K562 (cell line): ENCODE measurements at regions not wholly inside any gene's neighbourhood (a gene's known extent, or its start where the extent isn't known, plus 50 kb on each side); places are given as distances from the start of the nearest gene placed in this dataset.
A peak's percentile ranks its signal among the peaks of the same experiment; 100 is the strongest.

ENCODE experiments used
- ATAC-seq: fragments of 200-7000 bp; cut with Tn5 transposase; 3 replicates; pipeline ENCODE4 v1.9.1; 2020; ENCODE audit warnings: moderate library complexity
- BruUV-seq: library from RNA; stranded (reverse); fragments of 400-500 nt; replicated peaks from 2 replicates; lab custom pipeline; 2021; lab: Mats Ljungman, UMichigan
- CTCF ChIA-PET: fragments of 300-600 bp; formaldehyde crosslinking; extraction: SDS; loops from one replicate; lab custom pipeline; 2021; ENCODE audit warnings: low intra/inter-chr PET ratio; lab: Yijun Ruan, JAX
- POLR2A ChIA-PET: fragments of 300-600, 350-650 bp; sonication (Branson Sonifier 250); formaldehyde crosslinking; extraction: SDS; loops from one replicate; lab custom pipeline; 2021; ENCODE audit warnings: antibody characterized with exemption, inconsistent platforms; lab: Yijun Ruan, JAX
- DNase-seq, 4 experiments: peaks; one replicate each; pipeline versions ENCODE4 v3.0.0 to v3.0.0-alpha.2; 2011 to 2018; ENCODE audit warnings: low spot score in 3 of 4, mixed read lengths in 3 of 4; ENCODE audit errors: extremely low read depth in 1 of 4
- FAIRE-seq: peaks from 2 replicates; lab custom pipeline; 2011; peaks lifted over from hg19 to GRCh38; lab: Jason Lieb, UNC
- H2AFZ ChIP-seq: 2 replicates; pipeline ENCODE4 v1.6.0; 2011; ENCODE audit warnings: low read depth, low read length, control low read depth, inconsistent platforms
- H3K27ac ChIP-seq: fragments of 200-600 bp; 3 replicates; pipeline ENCODE4 v1.8.0; 2011; ENCODE audit warnings: low read depth, mild to moderate bottlenecking, control low read depth, inconsistent platforms, low read length, moderate library complexity, mixed read lengths; ENCODE audit errors: extremely low read depth
- H3K27me3 ChIP-seq, 2 experiments: fragments of 300-600 bp in 1 of 2; 2 replicates in 1 of 2; 3 replicates in 1 of 2; pipeline versions ENCODE4 v1.6.0 to v1.8.0; 2011; ENCODE audit warnings: inconsistent platforms in 2 of 2, low read length in 2 of 2, mild to moderate bottlenecking in 1 of 2, mixed read lengths in 1 of 2, moderate library complexity in 1 of 2; ENCODE audit not compliant: control insufficient read depth in 2 of 2, insufficient read depth in 2 of 2
- H3K36me3 ChIP-seq: fragments of 300-600 bp; 3 replicates; pipeline ENCODE4 v1.8.0; 2011; ENCODE audit warnings: mild to moderate bottlenecking, low read length, inconsistent platforms; ENCODE audit not compliant: control insufficient read depth, insufficient read depth
- H3K4me1 ChIP-seq, 2 experiments: fragments of 200-600 bp in 1 of 2; replicated peaks in 1 of 2; 2 replicates in 1 of 2; 3 replicates in 1 of 2; pipeline versions ENCODE4 v1.5.1 to v1.8.0; 2011; ENCODE audit warnings: inconsistent platforms in 2 of 2, low read length in 2 of 2, mild to moderate bottlenecking in 1 of 2, mixed read lengths in 1 of 2, moderate library complexity in 1 of 2; ENCODE audit not compliant: control insufficient read depth in 2 of 2, insufficient read depth in 2 of 2
- H3K4me2 ChIP-seq: 2 replicates; pipeline ENCODE4 v1.6.1; 2011; ENCODE audit warnings: low read length, control low read depth, inconsistent platforms, mixed read lengths; ENCODE audit not compliant: insufficient read depth
- H3K4me3 ChIP-seq: fragments of 200-600 bp; sonication (generic), shearing (Covaris generic); 2 replicates; pipeline ENCODE4 v1.5.1; 2016; ENCODE audit warnings: control low read depth, inconsistent platforms
- H3K79me2 ChIP-seq: fragments of 200-600 bp; 3 replicates; pipeline ENCODE4 v1.8.0; 2011; ENCODE audit warnings: low read length, inconsistent platforms; ENCODE audit not compliant: control insufficient read depth, insufficient read depth
- H3K9ac ChIP-seq, 2 experiments: 2 replicates each; pipeline versions ENCODE4 v1.6.0 to v1.6.1; 2011; ENCODE audit warnings: low read depth in 2 of 2, low read length in 2 of 2, control low read depth in 1 of 2, inconsistent platforms in 1 of 2, mild to moderate bottlenecking in 1 of 2, mixed read lengths in 1 of 2; ENCODE audit not compliant: insufficient read depth in 1 of 2
- H3K9me1 ChIP-seq: one replicate; pipeline ENCODE4 v1.6.0; 2011; ENCODE audit warnings: inconsistent platforms, mild to moderate bottlenecking, low read length, moderate library complexity; ENCODE audit not compliant: control insufficient read depth, insufficient read depth
- H3K9me3 ChIP-seq: replicated peaks from 2 replicates; pipeline ENCODE4 v1.5.1; 2011; ENCODE audit warnings: low read depth, low read length, inconsistent platforms; ENCODE audit not compliant: control insufficient read depth, insufficient read depth
- H4K20me1 ChIP-seq: replicated peaks from 2 replicates; pipeline ENCODE4 v1.6.1; 2011; ENCODE audit warnings: low read length, inconsistent platforms, mixed read lengths; ENCODE audit not compliant: control insufficient read depth, insufficient read depth
- C11orf30 ChIP-seq: fragments of 450-650 bp; IDR thresholded peaks from 2 replicates; pipeline ENCODE4 v1.6.1; 2016; ENCODE audit warnings: low read depth, mild to moderate bottlenecking
- HCFC1 ChIP-seq: IDR thresholded peaks from 2 replicates; pipeline ENCODE4 v1.6.1; 2012; ENCODE audit warnings: low read depth, low read length, improper control_type of control experiment
- MAFF ChIP-seq: IDR thresholded peaks from 2 replicates; pipeline ENCODE4 v1.6.1; 2012; ENCODE audit warnings: low read length, improper control_type of control experiment
- MAFG ChIP-seq: fragments of 450-650 bp; conservative IDR thresholded peaks from 2 replicates; pipeline ENCODE4 v1.6.1; 2016; ENCODE audit warnings: missing genetic modification characterization, missing compliant biosample characterization
- MAFK ChIP-seq: IDR thresholded peaks from 2 replicates; pipeline ENCODE4 v1.6.1; 2011; ENCODE audit warnings: low read length, improper control_type of control experiment
- NR4A1 ChIP-seq, 2 experiments: fragments of 250-450 bp in 1 of 2; fragments of 450-650 bp in 1 of 2; sonication (Bioruptor Pico) in 1 of 2; IDR thresholded peaks; 2 replicates each; pipeline versions ENCODE4 v1.4.0 to v1.6.1; 2016 to 2020; ENCODE audit warnings: mild to moderate bottlenecking in 2 of 2, missing compliant biosample characterization in 1 of 2, missing genetic modification characterization in 1 of 2, moderate library complexity in 1 of 2
- PHB ChIP-seq: fragments of 250-450 bp; sonication (Bioruptor Pico); IDR thresholded peaks from 2 replicates; pipeline ENCODE4 v1.5.0; 2021
- SREBF1 ChIP-seq: fragments of 150-350 bp; IDR thresholded peaks from 2 replicates; pipeline ENCODE4 v1.6.1; 2014; ENCODE audit warnings: antibody characterized with exemption, low read depth, low read length, borderline replicate concordance
- ZNF316 ChIP-seq: fragments of 450-650 bp; IDR thresholded peaks from 2 replicates; pipeline ENCODE4 v1.6.1; 2016
- ZNF436 ChIP-seq: fragments of 250-450, 450-650 bp; sonication (Bioruptor Pico); formaldehyde crosslinking; IDR thresholded peaks from 2 replicates; pipeline ENCODE4 v1.7.0; 2020; ENCODE audit warnings: mild to moderate bottlenecking
- ZNF444 ChIP-seq: fragments of 250-450 bp; sonication (Bioruptor Pico); IDR thresholded peaks from 2 replicates; pipeline ENCODE4 v1.4.0; 2020; ENCODE audit warnings: mild to moderate bottlenecking, moderate library complexity
- ZNF79 ChIP-seq: fragments of 250-450 bp; sonication (Bioruptor Pico); IDR thresholded peaks from 2 replicates; pipeline ENCODE4 v1.4.0; 2020; ENCODE audit warnings: low read depth, mild to moderate bottlenecking, moderate library complexity
- ZSCAN32 ChIP-seq: fragments of 450-650 bp; formaldehyde crosslinking; IDR thresholded peaks from 2 replicates; pipeline ENCODE4 v1.4.0; 2020; ENCODE audit warnings: mild to moderate bottlenecking, moderate library complexity
- WGBS: fragments of 100-300 bp; shearing (Covaris generic); methylation state at CpG from one replicate; pipeline ENCODE4 v1.1.6; 2016; ENCODE audit warnings: low coverage, mixed read lengths; ENCODE audit not compliant: insufficient coverage; ENCODE audit errors: missing lambda C conversion rate; 5-methylcytosine and 5-hydroxymethylcytosine counted together
- in situ Hi-C: fragments of 300-500 bp; cut with MboI; formaldehyde crosslinking; loops from 4 replicates; pipeline ENCODE4 v1.15.0; 2018; ENCODE audit warnings: inconsistent platforms, mixed read lengths
- intact Hi-C: fragments of 100-400 bp; cut with micrococcal nuclease; formaldehyde crosslinking; loops from 2 replicates; pipeline ENCODE4 v1.14.2; 2022
- TF ChIP-seq, protein P1 (sequence below): sonication (generic); formaldehyde crosslinking; IDR thresholded peaks from 2 replicates; pipeline ENCODE4 v1.8.0; 2023; ENCODE audit warnings: missing genetic modification reagents, mild to moderate bottlenecking, borderline replicate concordance

DNA sequence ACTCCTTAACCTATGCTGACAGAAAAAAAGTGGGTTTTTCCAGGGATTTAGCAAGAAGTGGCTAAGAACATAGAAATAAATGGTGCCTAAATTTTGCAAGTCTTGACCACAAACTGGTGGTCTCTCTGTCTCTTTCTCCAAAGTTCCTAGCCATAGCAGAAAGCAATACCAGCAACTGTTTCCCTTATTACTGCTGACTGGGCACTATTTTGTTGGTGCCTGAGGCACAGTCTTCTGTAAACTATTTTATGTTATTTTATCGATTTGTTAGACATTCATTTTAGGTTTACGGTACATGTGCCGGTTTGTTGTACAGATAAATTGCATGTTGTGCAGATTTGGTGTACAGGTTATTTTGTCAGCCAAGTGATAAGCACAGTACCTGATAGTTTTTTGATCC lies 234.6 kb upstream of the TECRL start:
- intact Hi-C loops: no loop called here
- no peak for FAIRE-seq
- WGBS: 5% methylated on average over 3 of the region's 3 CpGs

DNA sequence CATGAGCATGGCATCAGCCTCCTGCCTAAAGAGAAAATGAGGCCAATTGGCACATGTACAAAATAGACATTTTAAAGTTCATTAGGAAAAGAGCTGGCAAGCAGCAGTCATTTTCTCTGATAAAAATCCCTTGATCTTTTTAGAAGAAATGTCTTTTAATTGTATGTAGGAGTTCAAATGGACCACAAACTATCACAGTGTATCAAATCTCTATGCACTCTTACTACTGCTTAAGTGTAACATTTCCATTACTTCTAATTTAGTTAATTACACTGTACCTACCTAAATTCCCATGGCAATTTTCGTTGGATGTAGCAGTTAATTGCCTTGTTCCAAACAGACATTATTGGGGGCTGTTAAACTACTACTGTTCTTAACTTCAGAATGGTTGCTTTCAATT lies 233.7 kb upstream of the TECRL start:
- WGBS: 0% methylated on average over 1 of the region's 1 CpG
- TF ChIP-seq ZNF444 (CRISPR knock-in tag) (no peak), SREBF1 (no peak), HCFC1 (no peak), NR4A1 (CRISPR knock-in tag; IDR thresholded peaks at IDR 0.05) (no peak), NR4A1 (tag; IDR thresholded peaks at IDR 0.05) (no peak), PHB (CRISPR knock-in tag) (no peak)
- TF ChIP-seq, protein P1, sequence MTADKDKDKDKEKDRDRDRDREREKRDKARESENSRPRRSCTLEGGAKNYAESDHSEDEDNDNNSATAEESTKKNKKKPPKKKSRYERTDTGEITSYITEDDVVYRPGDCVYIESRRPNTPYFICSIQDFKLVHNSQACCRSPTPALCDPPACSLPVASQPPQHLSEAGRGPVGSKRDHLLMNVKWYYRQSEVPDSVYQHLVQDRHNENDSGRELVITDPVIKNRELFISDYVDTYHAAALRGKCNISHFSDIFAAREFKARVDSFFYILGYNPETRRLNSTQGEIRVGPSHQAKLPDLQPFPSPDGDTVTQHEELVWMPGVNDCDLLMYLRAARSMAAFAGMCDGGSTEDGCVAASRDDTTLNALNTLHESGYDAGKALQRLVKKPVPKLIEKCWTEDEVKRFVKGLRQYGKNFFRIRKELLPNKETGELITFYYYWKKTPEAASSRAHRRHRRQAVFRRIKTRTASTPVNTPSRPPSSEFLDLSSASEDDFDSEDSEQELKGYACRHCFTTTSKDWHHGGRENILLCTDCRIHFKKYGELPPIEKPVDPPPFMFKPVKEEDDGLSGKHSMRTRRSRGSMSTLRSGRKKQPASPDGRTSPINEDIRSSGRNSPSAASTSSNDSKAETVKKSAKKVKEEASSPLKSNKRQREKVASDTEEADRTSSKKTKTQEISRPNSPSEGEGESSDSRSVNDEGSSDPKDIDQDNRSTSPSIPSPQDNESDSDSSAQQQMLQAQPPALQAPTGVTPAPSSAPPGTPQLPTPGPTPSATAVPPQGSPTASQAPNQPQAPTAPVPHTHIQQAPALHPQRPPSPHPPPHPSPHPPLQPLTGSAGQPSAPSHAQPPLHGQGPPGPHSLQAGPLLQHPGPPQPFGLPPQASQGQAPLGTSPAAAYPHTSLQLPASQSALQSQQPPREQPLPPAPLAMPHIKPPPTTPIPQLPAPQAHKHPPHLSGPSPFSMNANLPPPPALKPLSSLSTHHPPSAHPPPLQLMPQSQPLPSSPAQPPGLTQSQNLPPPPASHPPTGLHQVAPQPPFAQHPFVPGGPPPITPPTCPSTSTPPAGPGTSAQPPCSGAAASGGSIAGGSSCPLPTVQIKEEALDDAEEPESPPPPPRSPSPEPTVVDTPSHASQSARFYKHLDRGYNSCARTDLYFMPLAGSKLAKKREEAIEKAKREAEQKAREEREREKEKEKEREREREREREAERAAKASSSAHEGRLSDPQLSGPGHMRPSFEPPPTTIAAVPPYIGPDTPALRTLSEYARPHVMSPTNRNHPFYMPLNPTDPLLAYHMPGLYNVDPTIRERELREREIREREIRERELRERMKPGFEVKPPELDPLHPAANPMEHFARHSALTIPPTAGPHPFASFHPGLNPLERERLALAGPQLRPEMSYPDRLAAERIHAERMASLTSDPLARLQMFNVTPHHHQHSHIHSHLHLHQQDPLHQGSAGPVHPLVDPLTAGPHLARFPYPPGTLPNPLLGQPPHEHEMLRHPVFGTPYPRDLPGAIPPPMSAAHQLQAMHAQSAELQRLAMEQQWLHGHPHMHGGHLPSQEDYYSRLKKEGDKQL (CRISPR knock-in tag): no peak
- in situ Hi-C loops (no loop called here), intact Hi-C loops (no loop called here)
- Histone ChIP-seq H3K4me3 (no peak overlapping the region), H3K9me1 (no peaks in the 10 kb centered on the region), H3K9me3 (no peaks in the 10 kb centered on the region), H3K4me1 (no peaks in the 10 kb centered on the region), H4K20me1 (no peaks in the 10 kb centered on the region), H2AFZ (no peak overlapping the region), H3K36me3 (no peaks in the 10 kb centered on the region), H3K9ac (no peak overlapping the region), H3K4me2 (no peak overlapping the region), H3K79me2 (no peaks in the 10 kb centered on the region), H3K27me3 (no peaks in the 10 kb centered on the region), H3K27ac (no peak overlapping the region)
- DNase-seq: no peak
- no peak for FAIRE-seq
- CTCF ChIA-PET: no interaction called here
- no TSS peak for BruUV-seq
- POLR2A ChIA-PET: no interaction called here
- no peak for ATAC-seq

More for the DNA sequence above, 234.6 kb upstream of the TECRL start:
- H3K27me3 ChIP-seq: no peaks in the 10 kb centered on the region
- H3K4me1 ChIP-seq: no peaks in the 10 kb centered on the region
- H3K4me2 ChIP-seq: no peak overlapping the region
- H3K27ac ChIP-seq: no peak overlapping the region
- H3K4me3 ChIP-seq: no peak overlapping the region
- in situ Hi-C loops: no loop called here
- no peak for ATAC-seq
- peak; percentile 42; the same call in 1 of the 2 replicates for TF ChIP-seq C11orf30
- TF ChIP-seq ZNF316: peak; percentile 44; the same call in 1 of the 2 replicates
- peak; percentile 76 for TF ChIP-seq MAFF
- TF ChIP-seq ZSCAN32 (CRISPR knock-in tag): no peak
- peak; percentile 58 for TF ChIP-seq MAFG (tag)
- TF ChIP-seq ZNF436 (CRISPR knock-in tag): no peak
- peak; percentile 86 for TF ChIP-seq MAFK
- TF ChIP-seq ZNF79 (CRISPR knock-in tag): no peak
- TF ChIP-seq, all 486 proteins: peak for 5
- DNase-seq: no peak
- H2AFZ ChIP-seq: no peak overlapping the region
- no peaks in the 10 kb centered on the region for H4K20me1 ChIP-seq
- BruUV-seq: no TSS peak
- POLR2A ChIA-PET: no interaction called here
- H3K9ac ChIP-seq: no peak overlapping the region
- H3K9me3 ChIP-seq: no peaks in the 10 kb centered on the region
- no peaks in the 10 kb centered on the region for H3K9me1 ChIP-seq
- H3K79me2 ChIP-seq: no peaks in the 10 kb centered on the region
- no peaks in the 10 kb centered on the region for H3K36me3 ChIP-seq
- CTCF ChIA-PET: no interaction called here
